GM19043 (cell line): ENCODE measurements at regions not wholly inside any gene's neighbourhood (a gene's known extent, or its start where the extent isn't known, plus 50 kb on each side); places are given as distances from the start of the nearest gene placed in this dataset.

ENCODE experiments used
- ATAC-seq: cut with Tn5 transposase; IDR thresholded peaks from one replicate; pipeline ENCODE4 v1.9.1; 2021; ENCODE audit warnings: low read depth; ENCODE audit not compliant: unreplicated experiment

- no peak for ATAC-seq
These were observed 927.9 kb downstream of the MAT2B start for GRCh38 chr5:164433106-164433870.

GRCh38 chr5:164435576-164435975, 930.2 kb downstream of the MAT2B start:
- ATAC-seq: no peak

- ATAC-seq: no peak
These were observed 934.4 kb downstream of the MAT2B start for GRCh38 chr5:164439799-164440198.

GRCh38 chr5:164449460-164449859, 944.0 kb downstream of the MAT2B start:
- no peak for ATAC-seq

GRCh38 chr5:164466033-164466432, 960.6 kb downstream of the MAT2B start:
- no peak for ATAC-seq

- ATAC-seq: no peak
These were observed 964.9 kb downstream of the MAT2B start for GRCh38 chr5:164470312-164470711.

- no peak for ATAC-seq
These were observed 966.7 kb downstream of the MAT2B start for GRCh38 chr5:164472165-164472564.

- ATAC-seq: no peak
These were observed 970.0 kb downstream of the MAT2B start for GRCh38 chr5:164475339-164475977.

GRCh38 chr5:164481270-164481669, 975.9 kb downstream of the MAT2B start:
- no peak for ATAC-seq

- ATAC-seq: no peak
These were observed 976.9 kb downstream of the MAT2B start for GRCh38 chr5:164482351-164482750.

GRCh38 chr5:164484948-164485347, 979.5 kb downstream of the MAT2B start:
- no peak for ATAC-seq

GRCh38 chr5:164487939-164488338, 982.5 kb downstream of the MAT2B start:
- no peak for ATAC-seq

GRCh38 chr5:164497311-164498064, 992.1 kb downstream of the MAT2B start:
- no peak for ATAC-seq

- no peak for ATAC-seq
These were observed 993.0 kb downstream of the MAT2B start for GRCh38 chr5:164498438-164498837.

- no peak for ATAC-seq
These were observed 995.4 kb downstream of the MAT2B start for GRCh38 chr5:164500856-164501255.

- no peak for ATAC-seq
These were observed 995.9 kb downstream of the MAT2B start for GRCh38 chr5:164501344-164501743.

- no peak for ATAC-seq
These were observed 998.8 kb downstream of the MAT2B start for GRCh38 chr5:164504141-164504772.

GRCh38 chr5:164505791-164506190, 1000.4 kb downstream of the MAT2B start:
- ATAC-seq: no peak

- ATAC-seq: no peak
These were observed 1012.8 kb downstream of the MAT2B start for GRCh38 chr5:164518067-164518740.

GRCh38 chr5:164518741-164519080, 1013.3 kb downstream of the MAT2B start:
- ATAC-seq: no peak
